NCI-H69 (cell line): ENCODE measurements at regions not wholly inside any gene's neighbourhood (a gene's known extent, or its start where the extent isn't known, plus 50 kb on each side); places are given as distances from the start of the nearest gene placed in this dataset.

Source experiments
- DNase-seq: peaks from one replicate; lab custom pipeline; 2025; lab: John Stamatoyannopoulos, UW

DNA sequence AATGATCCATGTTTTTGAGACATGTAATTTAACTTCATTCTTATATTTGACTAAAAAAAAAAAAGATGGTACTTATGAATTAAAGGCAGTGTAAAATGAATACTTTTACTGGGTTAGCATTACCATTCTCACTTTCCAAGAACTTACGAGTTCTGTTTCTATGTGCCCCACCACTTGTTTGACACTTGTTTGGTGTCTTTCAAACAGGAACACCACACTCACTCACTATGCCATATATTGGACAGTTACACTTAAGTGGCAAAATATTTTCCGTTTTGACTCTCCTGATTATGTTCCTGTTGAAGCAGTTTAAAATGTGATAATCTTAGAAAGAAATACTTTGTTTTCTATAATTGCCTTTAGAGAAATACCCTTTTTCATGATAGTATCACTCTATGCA, 56.6 kb upstream of the ATXN7L3B start:
- DNase-seq, result no peak

DNA sequence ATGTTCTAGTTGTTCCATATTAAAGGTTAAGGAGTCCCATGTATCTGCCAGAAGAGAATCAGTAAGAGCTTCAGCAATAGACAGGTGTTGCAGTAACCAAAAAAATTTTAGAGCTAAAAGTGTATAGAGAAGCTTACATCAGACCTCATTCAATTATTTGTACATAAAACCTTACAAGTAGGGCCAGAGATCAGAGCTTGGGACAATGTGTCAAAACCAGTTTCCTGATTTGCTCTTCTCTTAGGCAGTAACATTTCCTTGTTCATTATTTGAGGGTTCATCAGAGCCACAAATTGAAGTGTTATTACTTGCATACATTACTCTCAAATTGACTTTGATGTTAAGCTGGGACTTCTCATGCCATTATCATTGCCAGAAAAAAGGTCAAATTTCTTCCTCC, 55.5 kb upstream of the ATXN7L3B start:
- DNase-seq, result no peak

DNA sequence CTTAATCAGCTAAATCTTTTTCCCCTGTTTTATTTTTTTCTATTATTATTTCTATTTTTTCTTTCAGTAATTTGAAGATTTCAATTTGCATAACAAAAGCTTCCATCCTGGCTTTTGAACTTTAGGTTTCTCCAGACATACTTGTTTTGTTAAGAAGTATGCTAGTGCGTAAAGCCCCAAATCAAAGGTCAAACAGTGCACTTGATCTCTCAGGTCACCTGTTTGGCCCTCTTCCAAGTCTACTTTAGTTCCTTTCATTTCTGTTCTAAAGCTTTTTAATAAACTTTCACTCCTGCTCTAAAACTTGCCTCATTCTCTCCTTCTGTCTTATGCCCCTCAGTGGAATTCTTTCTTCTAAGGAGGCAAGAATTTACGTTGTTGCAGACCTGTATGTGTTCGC, 54.6 kb upstream of the ATXN7L3B start:
- DNase-seq, result no peak
